IMR-90 (cell line): ENCODE measurements at regions not wholly inside any gene's neighbourhood (a gene's known extent, or its start where the extent isn't known, plus 50 kb on each side); places are given as distances from the start of the nearest gene placed in this dataset.

ENCODE experiments used
- BHLHE40 ChIP-seq: fragments of 150-350 bp; IDR thresholded peaks from 2 replicates; pipeline ENCODE4 v1.6.1; 2016; ENCODE audit warnings: mild to moderate bottlenecking, low read depth, low read length
- CEBPB ChIP-seq: IDR thresholded peaks from 2 replicates; pipeline ENCODE4 v1.6.1; 2012; ENCODE audit warnings: low read depth, low read length, improper control_type of control experiment
- CHD1 ChIP-seq: IDR thresholded peaks from 2 replicates; pipeline ENCODE4 v1.6.1; 2012; ENCODE audit warnings: low read depth, low read length, improper control_type of control experiment
- FOS ChIP-seq: fragments of 150-350 bp; IDR thresholded peaks from 2 replicates; pipeline ENCODE4 v1.6.1; 2016; ENCODE audit warnings: low read depth, low read length
- MAFK ChIP-seq: IDR thresholded peaks from 2 replicates; pipeline ENCODE4 v1.6.1; 2012; ENCODE audit warnings: low read depth, low read length, improper control_type of control experiment
- MAZ ChIP-seq: IDR thresholded peaks from 2 replicates; pipeline ENCODE4 v1.6.1; 2012; ENCODE audit warnings: low read depth, mild to moderate bottlenecking, low read length, improper control_type of control experiment, moderate library complexity, borderline replicate concordance
- MXI1 ChIP-seq: IDR thresholded peaks from 2 replicates; pipeline ENCODE4 v1.6.1; 2012; ENCODE audit warnings: low read depth, mild to moderate bottlenecking, low read length, moderate library complexity, borderline replicate concordance
- POLR2A ChIP-seq: IDR thresholded peaks from 2 replicates; pipeline ENCODE4 v1.6.1; 2012; ENCODE audit warnings: mild to moderate bottlenecking, low read depth, low read length
- RAD21 ChIP-seq: IDR thresholded peaks from 2 replicates; pipeline ENCODE4 v1.6.1; 2012; ENCODE audit warnings: low read length, improper control_type of control experiment
- RFX5 ChIP-seq: IDR thresholded peaks from 2 replicates; pipeline ENCODE4 v1.8.0; 2012; ENCODE audit warnings: low read depth, mild to moderate bottlenecking, low read length, moderate library complexity
- TF ChIP-seq, protein P1 (sequence below): conservative IDR thresholded peaks from 2 replicates; pipeline ENCODE4 v1.5.1; 2012; ENCODE audit warnings: mild to moderate bottlenecking, low read depth, low read length, improper control_type of control experiment
- TF ChIP-seq, protein P2 (sequence below): fragments of 150-350 bp; IDR thresholded peaks from 2 replicates; pipeline ENCODE4 v1.6.1; 2017; ENCODE audit warnings: mild to moderate bottlenecking, antibody characterized with exemption, low read length, low read depth

DNA sequence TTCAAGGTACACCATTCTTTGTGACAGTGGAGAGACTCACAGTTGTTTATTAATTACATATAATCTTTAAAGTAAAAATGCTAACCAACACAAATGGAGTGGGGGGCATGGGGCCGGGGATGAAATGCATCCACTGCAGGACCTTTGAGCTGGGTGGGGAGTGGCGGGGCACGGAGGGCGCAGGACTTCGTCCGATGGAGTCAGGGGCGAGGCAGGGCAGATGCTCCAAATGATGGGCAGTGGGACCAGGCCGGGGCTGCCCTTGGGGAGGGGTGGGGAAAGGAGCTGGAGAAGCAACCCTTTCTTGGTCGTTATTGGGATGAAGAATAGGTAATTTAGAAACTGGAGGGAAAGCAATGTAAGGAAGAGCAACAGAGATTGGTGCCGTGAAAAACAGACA lies 220.0 kb downstream of the TEX29 start:
- no peak for TF ChIP-seq POLR2A
- TF ChIP-seq, protein P1, sequence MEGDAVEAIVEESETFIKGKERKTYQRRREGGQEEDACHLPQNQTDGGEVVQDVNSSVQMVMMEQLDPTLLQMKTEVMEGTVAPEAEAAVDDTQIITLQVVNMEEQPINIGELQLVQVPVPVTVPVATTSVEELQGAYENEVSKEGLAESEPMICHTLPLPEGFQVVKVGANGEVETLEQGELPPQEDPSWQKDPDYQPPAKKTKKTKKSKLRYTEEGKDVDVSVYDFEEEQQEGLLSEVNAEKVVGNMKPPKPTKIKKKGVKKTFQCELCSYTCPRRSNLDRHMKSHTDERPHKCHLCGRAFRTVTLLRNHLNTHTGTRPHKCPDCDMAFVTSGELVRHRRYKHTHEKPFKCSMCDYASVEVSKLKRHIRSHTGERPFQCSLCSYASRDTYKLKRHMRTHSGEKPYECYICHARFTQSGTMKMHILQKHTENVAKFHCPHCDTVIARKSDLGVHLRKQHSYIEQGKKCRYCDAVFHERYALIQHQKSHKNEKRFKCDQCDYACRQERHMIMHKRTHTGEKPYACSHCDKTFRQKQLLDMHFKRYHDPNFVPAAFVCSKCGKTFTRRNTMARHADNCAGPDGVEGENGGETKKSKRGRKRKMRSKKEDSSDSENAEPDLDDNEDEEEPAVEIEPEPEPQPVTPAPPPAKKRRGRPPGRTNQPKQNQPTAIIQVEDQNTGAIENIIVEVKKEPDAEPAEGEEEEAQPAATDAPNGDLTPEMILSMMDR = no peak
- TF ChIP-seq RFX5 = no peak
- no peak for TF ChIP-seq MXI1
- no peak for TF ChIP-seq RAD21
- TF ChIP-seq, protein P2, sequence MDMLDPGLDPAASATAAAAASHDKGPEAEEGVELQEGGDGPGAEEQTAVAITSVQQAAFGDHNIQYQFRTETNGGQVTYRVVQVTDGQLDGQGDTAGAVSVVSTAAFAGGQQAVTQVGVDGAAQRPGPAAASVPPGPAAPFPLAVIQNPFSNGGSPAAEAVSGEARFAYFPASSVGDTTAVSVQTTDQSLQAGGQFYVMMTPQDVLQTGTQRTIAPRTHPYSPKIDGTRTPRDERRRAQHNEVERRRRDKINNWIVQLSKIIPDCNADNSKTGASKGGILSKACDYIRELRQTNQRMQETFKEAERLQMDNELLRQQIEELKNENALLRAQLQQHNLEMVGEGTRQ = no peak
- TF ChIP-seq MAFK = no peak
- no peak for TF ChIP-seq CEBPB
- TF ChIP-seq BHLHE40 = no peak
- no peak for TF ChIP-seq MAZ
- TF ChIP-seq CHD1 = no peak
- no peak for TF ChIP-seq FOS
